Small intestine (tissue), 7 donors: ENCODE measurements at regions not wholly inside any gene's neighbourhood (a gene's known extent, or its start where the extent isn't known, plus 50 kb on each side); places are given as distances from the start of the nearest gene placed in this dataset.

Source experiments
- DNase-seq, 2 donors: peaks; one replicate each; pipeline versions ENCODE4 v3.0.0 to v3.0.0-alpha.2; 2013
- FAIRE-seq: peaks from 2 replicates; lab custom pipeline; 2012; peaks lifted over from hg19 to GRCh38; lab: Jason Lieb, UNC
- H3K27ac ChIP-seq, 3 donors: one replicate each; pipeline ENCODE4 v1.5.1; 2013; ENCODE audit warnings: low read length in 2 of 3, mild to moderate bottlenecking in 2 of 3, control low read depth in 1 of 3, inconsistent platforms in 1 of 3, low read depth in 1 of 3, moderate library complexity in 1 of 3
- H3K27me3 ChIP-seq, 3 donors: one replicate each; pipeline ENCODE4 v1.6.1; 2013; ENCODE audit warnings: low read length in 3 of 3, inconsistent platforms in 1 of 3; ENCODE audit not compliant: control insufficient read depth in 3 of 3, insufficient read depth in 3 of 3
- H3K36me3 ChIP-seq, 3 donors: one replicate each; pipeline ENCODE4 v1.6.1; 2013; ENCODE audit warnings: low read length in 3 of 3, inconsistent platforms in 1 of 3, low read depth in 1 of 3, mild to moderate bottlenecking in 1 of 3, moderate library complexity in 1 of 3; ENCODE audit not compliant: control insufficient read depth in 3 of 3, insufficient read depth in 2 of 3
- H3K4me1 ChIP-seq, 3 donors: one replicate each; pipeline ENCODE4 v1.6.1; 2013; ENCODE audit warnings: low read length in 2 of 3, inconsistent platforms in 1 of 3, low read depth in 1 of 3, mild to moderate bottlenecking in 1 of 3, moderate library complexity in 1 of 3; ENCODE audit not compliant: control insufficient read depth in 3 of 3, insufficient read depth in 2 of 3
- H3K4me3 ChIP-seq, 3 donors: one replicate each; pipeline ENCODE4 v1.5.1; 2013; ENCODE audit warnings: low read length in 3 of 3, control low read depth in 1 of 3, inconsistent platforms in 1 of 3, low read depth in 1 of 3, mild to moderate bottlenecking in 1 of 3, moderate library complexity in 1 of 3
- H3K9me3 ChIP-seq, 2 donors: one replicate each; pipeline ENCODE4 v1.6.1; 2013; ENCODE audit warnings: low read depth in 1 of 2, low read length in 1 of 2; ENCODE audit not compliant: control insufficient read depth in 2 of 2, insufficient read depth in 1 of 2
- WGBS, 3 donors: extraction: QIAGEN DNeasy Blood & Tissue Kit; methylation state at CpG; one replicate each; pipeline ENCODE4 v1.1.7; 2013; 5-methylcytosine and 5-hydroxymethylcytosine counted together
- donor health status: healthy with polysubstance abuse.
- donor health status: control.
- donor health status: control.
- donor health status: Bipolar disorder and iron deficiency.
- donor health status: healthy.

DNA sequence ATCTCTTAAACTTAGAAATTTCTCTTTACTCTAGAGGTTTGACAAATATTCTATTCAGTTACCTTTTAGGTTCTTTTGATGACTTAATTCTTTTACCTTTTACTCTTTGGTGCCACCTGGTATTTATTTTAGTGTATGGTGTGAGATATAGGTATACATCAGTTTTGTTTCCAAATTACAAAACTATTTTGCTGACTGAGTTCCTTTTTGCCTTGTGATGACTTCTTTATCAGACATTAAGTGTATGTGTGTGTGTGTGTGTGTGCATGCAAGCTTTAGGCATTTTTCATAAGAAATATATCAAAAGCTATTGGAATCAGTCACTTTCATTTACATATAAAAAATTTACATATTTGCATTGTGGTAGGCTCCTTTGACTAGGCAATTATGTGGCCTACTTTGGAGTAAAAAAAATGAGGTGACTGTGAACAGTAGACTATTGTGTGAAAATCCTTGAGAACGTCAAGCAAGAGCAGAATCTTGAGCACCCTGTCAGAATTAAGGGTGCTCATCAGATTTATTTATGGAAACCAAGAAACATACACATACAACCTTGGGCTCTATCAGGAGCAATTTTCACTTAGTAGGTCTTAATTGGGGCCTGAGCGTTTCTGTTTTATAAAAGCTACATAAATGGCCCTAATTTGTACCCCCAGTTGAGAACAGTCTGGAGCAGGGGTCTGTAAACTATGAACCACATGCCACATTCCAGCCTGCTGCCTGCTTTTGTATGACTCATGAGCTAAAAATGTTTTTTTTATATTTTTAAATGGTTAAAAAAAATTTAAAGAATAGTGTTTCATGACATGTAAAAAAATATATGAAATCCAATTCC is 415.9 kb downstream of the SLC4A3 start:
- WGBS, 3 donors = 50 to 62% (median 53%) methylated on average over 2 of the region's 2 CpGs
- FAIRE-seq = no peak

GRCh38 chr2:220043990-220044335 is 416.5 kb downstream of the SLC4A3 start:
- no peaks in the 10 kb centered on the region for H3K4me1 ChIP-seq
- no peaks in the 10 kb centered on the region for H3K9me3 ChIP-seq
- no peaks in the 10 kb centered on the region for H3K27me3 ChIP-seq
- WGBS, 3 donors = 75 to 89% (median 87%) methylated on average over 3 of the region's 3 CpGs
- H3K36me3 ChIP-seq = no peaks in the 10 kb centered on the region
- H3K4me3 ChIP-seq = no peak overlapping the region
- no peak overlapping the region for H3K27ac ChIP-seq
- no peak for DNase-seq
- FAIRE-seq = no peak

More for the DNA sequence above, 415.9 kb downstream of the SLC4A3 start:
- Histone ChIP-seq H3K27ac (no peak overlapping the region), H3K4me1 (no peaks in the 10 kb centered on the region), H3K27me3 (no peaks in the 10 kb centered on the region), H3K4me3 (no peak overlapping the region), H3K9me3 (no peaks in the 10 kb centered on the region), H3K36me3 (no peaks in the 10 kb centered on the region)
- DNase-seq = no peak

DNA sequence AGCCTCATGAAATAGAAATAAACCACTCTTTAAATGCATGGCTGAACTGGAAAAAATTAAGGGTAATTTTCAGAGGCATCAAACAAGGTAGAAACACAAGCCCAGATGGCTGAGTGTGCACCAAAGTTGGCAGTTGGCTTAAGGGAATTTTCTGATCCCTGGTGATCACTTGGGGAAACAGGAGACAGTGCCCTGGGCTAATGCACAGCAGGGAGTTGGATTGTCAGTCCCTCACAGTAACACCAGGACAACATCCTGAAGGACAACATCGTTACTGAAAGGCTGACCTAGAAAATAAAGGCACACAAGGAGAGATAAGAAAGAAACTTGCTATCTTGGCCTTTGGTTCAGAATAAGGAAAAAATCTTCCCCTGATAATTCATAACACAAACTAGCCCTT is 417.0 kb downstream of the SLC4A3 start:
- Histone ChIP-seq H3K27me3 (no peaks in the 10 kb centered on the region), H3K4me3 (no peak overlapping the region), H3K4me1 (no peaks in the 10 kb centered on the region), H3K27ac (no peak overlapping the region), H3K36me3 (no peaks in the 10 kb centered on the region), H3K9me3 (no peaks in the 10 kb centered on the region)
- WGBS, 3 donors = 22 to 51% (median 23%) methylated on average over 1 of the region's 1 CpG
- FAIRE-seq (no peak), DNase-seq (no peak)

DNA sequence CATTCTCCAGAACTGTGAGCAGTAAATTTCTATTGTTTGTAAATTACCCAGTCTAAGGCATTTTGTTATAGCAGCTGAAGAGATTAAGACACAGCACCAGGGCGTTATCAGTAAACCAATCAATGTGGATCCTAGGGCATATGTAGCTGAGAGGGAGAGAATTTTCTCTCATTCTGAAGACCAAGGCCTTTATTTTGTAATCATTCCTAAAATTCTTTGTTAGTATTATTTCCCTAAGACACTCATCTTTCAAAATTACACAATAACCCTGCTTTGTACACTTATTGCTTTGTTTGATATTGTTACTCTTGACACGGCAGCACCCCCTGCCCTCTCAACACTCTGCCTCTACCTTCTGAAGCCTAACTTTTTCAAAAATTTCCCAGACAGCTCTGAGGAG is 419.1 kb downstream of the SLC4A3 start:
- DNase-seq (no peak), FAIRE-seq (no peak)
- WGBS, 3 donors = 58 to 74% (median 59%) methylated on average over 2 of the region's 2 CpGs
- H3K27ac ChIP-seq = no peak overlapping the region
- H3K9me3 ChIP-seq = no peaks in the 10 kb centered on the region
- H3K27me3 ChIP-seq = no peaks in the 10 kb centered on the region
- H3K36me3 ChIP-seq = no peaks in the 10 kb centered on the region
- no peak overlapping the region for H3K4me3 ChIP-seq
- no peaks in the 10 kb centered on the region for H3K4me1 ChIP-seq

DNA sequence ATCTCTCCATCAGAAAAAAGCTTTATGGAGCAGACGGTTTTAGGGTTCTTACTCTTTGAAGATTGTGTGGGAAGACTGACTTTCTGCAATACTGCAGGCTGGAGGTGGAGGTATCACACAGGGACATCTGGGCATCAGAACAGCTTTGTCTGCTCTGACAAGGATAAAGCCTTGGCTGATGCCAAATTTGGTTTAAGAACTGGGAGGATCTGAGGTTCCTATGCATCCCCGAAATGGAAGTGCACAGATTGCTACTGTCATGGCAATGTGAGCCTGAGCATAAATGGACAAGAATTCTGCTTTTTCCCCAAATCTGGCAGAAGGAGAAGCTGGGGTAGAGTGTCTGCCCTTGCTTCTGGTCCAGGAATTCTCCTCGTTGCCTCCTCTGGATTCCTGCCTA is 424.3 kb downstream of the SLC4A3 start:
- Histone ChIP-seq H3K36me3 (no peaks in the 10 kb centered on the region), H3K27ac (no peak overlapping the region), H3K9me3 (no peaks in the 10 kb centered on the region), H3K27me3 (no peaks in the 10 kb centered on the region), H3K4me1 (no peaks in the 10 kb centered on the region), H3K4me3 (no peak overlapping the region)
- WGBS, 3 donors = 59 to 79% (median 65%) methylated on average over 3 of the region's 3 CpGs
- FAIRE-seq (no peak), DNase-seq (no peak)

- FAIRE-seq = no peak
These were observed 426.5 kb downstream of the SLC4A3 start for GRCh38 chr2:220053919-220054318.

DNA sequence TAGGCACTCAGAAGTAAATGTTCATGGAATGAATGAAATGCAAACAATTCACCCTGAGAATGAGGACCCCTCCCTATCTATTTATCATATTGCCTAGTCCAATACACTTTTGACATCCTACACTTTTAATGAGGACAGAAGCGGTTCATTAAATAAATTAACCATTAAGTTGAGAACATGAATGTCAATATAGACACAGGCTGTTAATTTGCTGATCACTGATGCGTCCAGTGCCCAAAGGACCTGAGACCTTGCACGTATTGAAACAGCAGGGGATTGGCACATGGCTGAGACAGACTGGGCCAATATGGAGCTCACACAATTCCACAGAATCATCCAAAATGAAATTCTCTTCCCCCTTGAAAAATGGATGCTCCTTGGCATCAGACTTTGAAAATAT is 430.0 kb downstream of the SLC4A3 start:
- Histone ChIP-seq H3K27me3 (no peaks in the 10 kb centered on the region), H3K9me3 (no peaks in the 10 kb centered on the region), H3K27ac (no peak overlapping the region), H3K36me3 (no peaks in the 10 kb centered on the region), H3K4me1 (no peaks in the 10 kb centered on the region), H3K4me3 (no peak overlapping the region)
- FAIRE-seq (no peak), DNase-seq (no peak)
- 71 to 85% (median 79%) methylated on average over 3 of the region's 3 CpGs for WGBS, 3 donors

More at GRCh38 chr2:220053919-220054318, 426.5 kb downstream of the SLC4A3 start:
- Histone ChIP-seq H3K36me3 (no peaks in the 10 kb centered on the region), H3K4me3 (no peak overlapping the region), H3K4me1 (no peaks in the 10 kb centered on the region), H3K27me3 (no peaks in the 10 kb centered on the region), H3K27ac (no peak overlapping the region), H3K9me3 (no peaks in the 10 kb centered on the region)
- no peak for DNase-seq

GRCh38 chr2:220057916-220058315 is 430.5 kb downstream of the SLC4A3 start:
- WGBS, 3 donors = 73 to 80% (median 77%) methylated on average over 9 of the region's 9 CpGs
- H3K27me3 ChIP-seq = no peaks in the 10 kb centered on the region
- no peak overlapping the region for H3K27ac ChIP-seq
- H3K4me1 ChIP-seq = no peaks in the 10 kb centered on the region
- no peak overlapping the region for H3K4me3 ChIP-seq
- no peak for DNase-seq
- no peaks in the 10 kb centered on the region for H3K9me3 ChIP-seq
- H3K36me3 ChIP-seq = no peaks in the 10 kb centered on the region
- no peak for FAIRE-seq
